ENCODE measurements at regions not wholly inside any gene's neighbourhood (a gene's known extent, or its start where the extent isn't known, plus 50 kb on each side); places are given as distances from the start of the nearest gene placed in this dataset.

- DNase-seq (ENCODE audit: low spot score) = no peak
- no peak for TF ChIP-seq CTCF (IDR thresholded peaks at IDR 0.05; ENCODE audit: borderline replicate concordance, control extremely low read depth, extremely low read depth, insufficient read depth, missing control alignments)
- in situ Hi-C loops (cut with MboI; ENCODE audit: low sequenced_read_pairs, unreplicated experiment) = no loop called here
Observed at GRCh38 chr15:35320158-35320780, 225.7 kb downstream of the DPH6 start.

DNA sequence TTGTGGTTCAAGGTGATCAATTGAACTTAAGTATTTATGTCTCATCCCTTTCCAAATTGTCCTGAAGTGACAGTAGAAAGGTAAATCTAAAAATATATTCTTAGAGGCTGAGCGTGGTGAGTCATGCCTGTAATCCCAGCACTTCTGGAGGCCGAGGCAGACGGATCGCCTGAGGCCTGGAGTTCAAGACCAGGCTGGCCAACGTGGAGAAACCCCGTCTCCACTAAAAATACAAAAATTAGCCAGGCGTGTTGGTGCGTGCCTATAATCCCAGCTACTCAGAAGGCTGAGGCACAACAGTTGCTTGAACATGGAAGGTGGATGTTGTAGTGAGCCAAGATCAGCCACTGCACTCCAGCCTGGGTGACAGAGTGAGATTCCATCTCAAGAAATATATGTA, 226.6 kb downstream of the DPH6 start:
- no peak for DNase-seq (ENCODE audit: low spot score)
- no peak for TF ChIP-seq CTCF (IDR thresholded peaks at IDR 0.05; ENCODE audit: borderline replicate concordance, control extremely low read depth, extremely low read depth, insufficient read depth, missing control alignments)
- in situ Hi-C loops (cut with MboI; ENCODE audit: low sequenced_read_pairs, unreplicated experiment) = no loop called here

DNA sequence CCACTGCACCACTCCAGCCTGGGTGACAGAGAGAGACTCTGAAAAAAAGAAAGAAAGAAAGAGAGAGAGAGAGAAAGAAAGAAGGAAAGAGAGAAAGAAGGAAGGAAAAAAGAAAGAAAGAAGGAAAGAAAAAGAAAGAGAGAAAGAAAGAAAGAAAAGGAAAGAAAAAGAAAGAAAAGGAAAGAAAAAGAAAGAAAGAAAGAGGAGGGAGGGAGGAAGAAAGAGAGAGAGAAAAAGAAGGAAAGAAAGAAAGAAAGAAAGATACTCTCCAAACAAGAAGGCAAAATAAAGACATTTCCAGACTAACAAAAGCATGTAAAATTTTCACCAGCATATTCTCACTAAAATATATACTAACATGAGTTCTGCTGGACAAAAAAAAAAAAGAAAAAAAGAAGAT, 228.7 kb downstream of the DPH6 start:
- DNase-seq (ENCODE audit: low spot score) = no peak
- in situ Hi-C loops (cut with MboI; ENCODE audit: low sequenced_read_pairs, unreplicated experiment) = no loop called here
- no peak for TF ChIP-seq CTCF (IDR thresholded peaks at IDR 0.05; ENCODE audit: borderline replicate concordance, control extremely low read depth, extremely low read depth, insufficient read depth, missing control alignments)

DNA sequence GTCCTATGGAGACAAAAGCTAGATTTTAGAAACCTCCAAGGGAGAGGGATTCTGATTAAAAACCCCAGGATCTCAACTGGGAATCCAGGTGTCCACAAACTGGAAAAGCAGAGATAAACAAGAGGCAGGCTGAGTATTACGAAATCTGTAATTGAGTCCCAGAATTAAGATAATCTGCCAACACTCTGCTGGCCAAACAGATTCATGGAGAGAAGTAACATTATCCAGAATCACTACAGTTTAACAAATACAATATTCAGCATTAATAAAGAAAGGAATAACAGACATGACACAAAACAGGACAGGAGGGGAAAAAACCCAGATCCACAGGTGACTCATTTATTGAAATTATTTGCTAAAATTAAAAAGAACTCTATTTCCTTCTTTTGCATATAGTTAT, 227.2 kb upstream of the NANOGP8 start:
- in situ Hi-C loops (cut with MboI; ENCODE audit: low sequenced_read_pairs, unreplicated experiment) = no loop called here
- TF ChIP-seq CTCF (IDR thresholded peaks at IDR 0.05; ENCODE audit: borderline replicate concordance, control extremely low read depth, extremely low read depth, insufficient read depth, missing control alignments) = no peak
- DNase-seq (ENCODE audit: low spot score) = no peak

DNA sequence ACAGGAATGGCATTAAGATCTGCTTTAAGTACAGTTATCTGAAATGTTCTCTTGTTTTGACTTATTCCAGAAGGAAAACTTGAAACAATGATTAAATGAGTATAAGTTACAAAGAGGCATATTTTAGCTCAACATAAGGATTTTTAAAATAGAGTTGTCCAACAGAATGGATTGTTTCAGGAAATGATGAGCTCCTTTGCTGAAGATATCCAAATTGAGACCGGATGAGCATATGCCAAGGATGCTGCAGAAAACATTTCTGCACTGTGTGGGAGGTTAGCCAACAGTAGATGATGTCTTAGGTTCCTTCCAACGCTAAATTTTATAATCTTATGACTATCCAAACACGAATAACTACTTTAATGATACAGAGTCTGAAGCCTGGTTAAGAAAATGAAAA, 226.5 kb upstream of the NANOGP8 start:
- no peak for DNase-seq (ENCODE audit: low spot score)
- in situ Hi-C loops (cut with MboI; ENCODE audit: low sequenced_read_pairs, unreplicated experiment) = no loop called here
- no peak for TF ChIP-seq CTCF (IDR thresholded peaks at IDR 0.05; ENCODE audit: borderline replicate concordance, control extremely low read depth, extremely low read depth, insufficient read depth, missing control alignments)

DNA sequence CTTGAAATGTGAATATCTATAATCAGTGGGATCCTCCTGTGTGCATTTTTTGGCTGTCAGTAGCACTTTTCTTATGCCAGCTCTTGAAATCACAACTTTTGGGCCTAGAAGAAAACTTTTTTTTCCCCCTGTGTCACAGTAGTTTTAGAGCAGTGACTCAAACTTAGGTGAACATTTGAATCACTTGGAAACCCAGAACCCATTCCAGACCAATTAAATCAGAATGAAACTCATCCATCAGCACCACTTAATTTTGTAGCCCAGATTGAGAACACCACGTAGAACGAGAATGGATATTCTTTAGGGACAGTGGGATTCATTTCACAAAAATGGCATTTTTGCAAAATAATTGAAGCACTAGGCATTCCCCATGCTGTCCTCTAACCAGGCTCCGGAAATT, 224.8 kb upstream of the NANOGP8 start:
- in situ Hi-C loops (cut with MboI; ENCODE audit: low sequenced_read_pairs, unreplicated experiment) = no loop called here
- TF ChIP-seq CTCF (IDR thresholded peaks at IDR 0.05; ENCODE audit: borderline replicate concordance, control extremely low read depth, extremely low read depth, insufficient read depth, missing control alignments) = no peak
- no peak for DNase-seq (ENCODE audit: low spot score)

Measured in GM13976 (cell line).